ENCODE measurements at regions not wholly inside any gene's neighbourhood (a gene's known extent, or its start where the extent isn't known, plus 50 kb on each side); places are given as distances from the start of the nearest gene placed in this dataset.

DNA sequence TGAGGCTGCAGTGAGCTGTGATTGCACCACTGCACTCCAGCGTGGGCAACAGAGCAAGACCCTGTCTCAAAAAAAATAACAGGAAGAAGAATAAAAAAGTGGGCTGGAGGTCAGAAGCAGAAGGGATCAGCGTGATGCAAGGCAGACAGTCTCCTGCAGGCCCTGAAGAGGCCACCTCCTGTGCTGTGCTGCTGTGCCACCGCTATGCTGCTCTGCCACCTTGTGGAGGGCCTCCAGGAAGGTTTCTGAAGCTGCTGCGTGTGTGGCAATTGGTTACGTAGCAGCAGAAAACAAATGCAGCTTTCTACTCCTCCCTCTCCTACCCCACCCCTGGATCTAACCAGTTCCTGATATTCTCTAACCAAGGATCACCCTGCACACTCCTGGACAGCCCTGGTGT lies 815.5 kb downstream of the KCNJ18 start (continued):
- no peak for TF ChIP-seq AR (CRISPR knock-in tag; IDR thresholded peaks at IDR 0.05)
- TF ChIP-seq NR1H2 (CRISPR knock-in tag; IDR thresholded peaks at IDR 0.05) = no peak
- TF ChIP-seq ETV6 (CRISPR knock-in tag; IDR thresholded peaks at IDR 0.05) = no peak
- TF ChIP-seq FOXP1 (CRISPR knock-in tag; IDR thresholded peaks at IDR 0.05; ENCODE audit: borderline replicate concordance) = no peak

GRCh38 chr17:22510504-22510903 lies 818.2 kb downstream of the KCNJ18 start:
- no peak overlapping the region for H3K4me3 Mint-ChIP-seq
- H3K4me1 Mint-ChIP-seq = no peaks in the 10 kb centered on the region
- POLR2A ChIA-PET = no interaction called here
- no peak overlapping the region for H3K27ac Mint-ChIP-seq
- TF ChIP-seq GABPB1 (CRISPR knock-in tag; IDR thresholded peaks at IDR 0.05) (no peak), ZNF219 (CRISPR knock-in tag; IDR thresholded peaks at IDR 0.05; ENCODE audit: borderline replicate concordance) (no peak), ATF6 (CRISPR knock-in tag; IDR thresholded peaks at IDR 0.05) (no peak), CBFB (CRISPR knock-in tag; IDR thresholded peaks at IDR 0.05; ENCODE audit: low read depth) (no peak), FOXP4 (CRISPR knock-in tag; IDR thresholded peaks at IDR 0.05) (no peak), NR3C1 (CRISPR knock-in tag; conservative IDR thresholded peaks at IDR 0.05; ENCODE audit: low read depth) (no peak), TP53 (CRISPR knock-in tag; IDR thresholded peaks at IDR 0.05) (no peak), RORB (CRISPR knock-in tag; IDR thresholded peaks at IDR 0.05) (no peak)
- ATAC-seq = no peak
- DNase-seq (ENCODE audit: low spot score) = no peak
- H3K36me3 Mint-ChIP-seq = peaks cover 62% of the 10 kb centered on the region
- H3K27me3 Mint-ChIP-seq (ENCODE audit: low read depth) = peaks cover 12% of the 10 kb centered on the region
- CTCF ChIA-PET = no interaction called here
- H3K9me3 Mint-ChIP-seq = peaks cover 44% of the 10 kb centered on the region

DNA sequence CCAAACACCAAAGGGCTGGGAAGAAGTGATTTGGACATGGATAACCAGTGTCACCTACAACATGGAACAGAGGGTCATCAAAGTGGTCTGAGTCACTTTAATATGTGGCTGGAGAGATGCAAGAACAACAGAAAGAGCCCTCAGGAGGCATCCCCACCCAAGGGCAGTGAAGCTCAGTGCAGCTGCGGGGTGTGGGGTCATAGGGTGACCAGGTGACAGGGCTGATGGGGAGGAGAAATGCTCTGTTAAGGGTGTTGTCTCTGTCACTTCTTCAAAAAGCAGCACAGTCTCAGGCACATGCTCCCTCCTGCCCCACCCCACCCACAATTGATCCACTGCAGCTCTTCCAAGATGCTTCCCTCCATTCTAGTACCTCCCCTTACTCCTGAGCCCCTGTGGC lies 819.1 kb downstream of the KCNJ18 start:
- ATAC-seq (no peak), DNase-seq (ENCODE audit: low spot score) (no peak)
- no peak overlapping the region for H3K4me3 Mint-ChIP-seq
- ChIA-PET POLR2A (no interaction called here), CTCF (no interaction called here)
- H3K27ac Mint-ChIP-seq = no peak overlapping the region
- H3K9me3 Mint-ChIP-seq = peaks cover 49% of the 10 kb centered on the region
- H3K4me1 Mint-ChIP-seq = no peaks in the 10 kb centered on the region
- peaks cover 10% of the 10 kb centered on the region for H3K27me3 Mint-ChIP-seq (ENCODE audit: low read depth)
- peaks cover 61% of the 10 kb centered on the region for H3K36me3 Mint-ChIP-seq
- no peak for TF ChIP-seq MYBL2 (CRISPR knock-in tag; IDR thresholded peaks at IDR 0.05)
- no peak for TF ChIP-seq NR1H2 (CRISPR knock-in tag; IDR thresholded peaks at IDR 0.05)
- TF ChIP-seq ZNF416 (CRISPR knock-in tag; IDR thresholded peaks at IDR 0.05) = no peak
- TF ChIP-seq KAT7 (CRISPR knock-in tag; IDR thresholded peaks at IDR 0.05; ENCODE audit: borderline replicate concordance) = no peak
- TF ChIP-seq, protein P1, sequence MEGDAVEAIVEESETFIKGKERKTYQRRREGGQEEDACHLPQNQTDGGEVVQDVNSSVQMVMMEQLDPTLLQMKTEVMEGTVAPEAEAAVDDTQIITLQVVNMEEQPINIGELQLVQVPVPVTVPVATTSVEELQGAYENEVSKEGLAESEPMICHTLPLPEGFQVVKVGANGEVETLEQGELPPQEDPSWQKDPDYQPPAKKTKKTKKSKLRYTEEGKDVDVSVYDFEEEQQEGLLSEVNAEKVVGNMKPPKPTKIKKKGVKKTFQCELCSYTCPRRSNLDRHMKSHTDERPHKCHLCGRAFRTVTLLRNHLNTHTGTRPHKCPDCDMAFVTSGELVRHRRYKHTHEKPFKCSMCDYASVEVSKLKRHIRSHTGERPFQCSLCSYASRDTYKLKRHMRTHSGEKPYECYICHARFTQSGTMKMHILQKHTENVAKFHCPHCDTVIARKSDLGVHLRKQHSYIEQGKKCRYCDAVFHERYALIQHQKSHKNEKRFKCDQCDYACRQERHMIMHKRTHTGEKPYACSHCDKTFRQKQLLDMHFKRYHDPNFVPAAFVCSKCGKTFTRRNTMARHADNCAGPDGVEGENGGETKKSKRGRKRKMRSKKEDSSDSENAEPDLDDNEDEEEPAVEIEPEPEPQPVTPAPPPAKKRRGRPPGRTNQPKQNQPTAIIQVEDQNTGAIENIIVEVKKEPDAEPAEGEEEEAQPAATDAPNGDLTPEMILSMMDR (IDR thresholded peaks at IDR 0.05) = no peak

Data from WTC11 (cell line).